SK-MEL-5 (cell line): ENCODE measurements at regions not wholly inside any gene's neighbourhood (a gene's known extent, or its start where the extent isn't known, plus 50 kb on each side); places are given as distances from the start of the nearest gene placed in this dataset.
A peak's percentile ranks its signal among the peaks of the same experiment; 100 is the strongest.
"Not testable (repeated sequence)": the region's sequence is repeated elsewhere in the genome, so short reads cannot be mapped to it uniquely, and the experiment has no call there.

Source experiments
- DNase-seq: peaks from one replicate; pipeline ENCODE4 v3.0.0-alpha.2; 2016; ENCODE audit warnings: low read depth, low spot score
- in situ Hi-C: cut with HindIII; loops from 2 replicates; pipeline ENCODE4 v1.10.0; 2016; ENCODE audit warnings: low sequenced_read_pairs, high pct_unique_total_duplicates, low pct_unique_long_range_greater_than_20kb

DNA sequence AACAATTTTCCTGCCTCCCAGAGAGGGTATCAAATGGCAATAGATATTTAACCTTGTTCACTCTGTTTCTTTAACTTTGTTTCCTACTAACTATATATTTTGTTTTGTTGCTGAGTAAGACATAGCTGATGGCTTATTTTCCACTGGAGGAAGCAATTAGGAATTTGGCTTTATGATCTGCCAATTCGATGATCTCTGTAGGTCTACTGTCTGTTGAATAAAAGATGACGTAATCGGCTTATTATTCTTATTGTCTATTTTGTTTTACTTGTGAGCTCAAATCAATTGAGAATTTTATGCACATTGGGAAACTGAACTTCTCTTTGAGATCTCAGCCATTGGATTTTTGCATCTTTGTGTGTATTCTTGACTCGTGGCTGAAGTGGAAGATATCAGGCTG lies 862.6 kb downstream of the EFNB2 start:
- no peak for DNase-seq
- in situ Hi-C loops: no loop called here

DNA sequence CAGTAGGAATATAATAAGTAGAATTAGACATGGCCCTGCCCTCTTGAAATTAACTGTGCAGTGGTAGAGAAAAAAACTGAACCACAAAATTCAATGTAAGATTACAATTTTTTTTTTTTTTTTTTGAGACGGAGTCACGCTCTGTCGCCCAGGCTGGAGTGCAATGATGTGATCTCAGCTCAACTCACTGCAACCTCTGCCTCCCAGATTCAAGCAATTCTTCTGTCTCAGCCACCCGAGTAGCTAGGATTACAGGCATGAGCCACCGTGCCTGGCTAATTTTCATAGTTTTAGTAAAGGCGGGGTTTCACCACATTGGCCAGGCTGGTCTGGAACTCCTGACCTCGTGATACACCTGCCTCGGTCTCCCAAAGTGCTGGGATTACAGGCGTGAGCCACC lies 864.3 kb downstream of the EFNB2 start:
- DNase-seq, in situ Hi-C loops: not testable (repeated sequence)

DNA sequence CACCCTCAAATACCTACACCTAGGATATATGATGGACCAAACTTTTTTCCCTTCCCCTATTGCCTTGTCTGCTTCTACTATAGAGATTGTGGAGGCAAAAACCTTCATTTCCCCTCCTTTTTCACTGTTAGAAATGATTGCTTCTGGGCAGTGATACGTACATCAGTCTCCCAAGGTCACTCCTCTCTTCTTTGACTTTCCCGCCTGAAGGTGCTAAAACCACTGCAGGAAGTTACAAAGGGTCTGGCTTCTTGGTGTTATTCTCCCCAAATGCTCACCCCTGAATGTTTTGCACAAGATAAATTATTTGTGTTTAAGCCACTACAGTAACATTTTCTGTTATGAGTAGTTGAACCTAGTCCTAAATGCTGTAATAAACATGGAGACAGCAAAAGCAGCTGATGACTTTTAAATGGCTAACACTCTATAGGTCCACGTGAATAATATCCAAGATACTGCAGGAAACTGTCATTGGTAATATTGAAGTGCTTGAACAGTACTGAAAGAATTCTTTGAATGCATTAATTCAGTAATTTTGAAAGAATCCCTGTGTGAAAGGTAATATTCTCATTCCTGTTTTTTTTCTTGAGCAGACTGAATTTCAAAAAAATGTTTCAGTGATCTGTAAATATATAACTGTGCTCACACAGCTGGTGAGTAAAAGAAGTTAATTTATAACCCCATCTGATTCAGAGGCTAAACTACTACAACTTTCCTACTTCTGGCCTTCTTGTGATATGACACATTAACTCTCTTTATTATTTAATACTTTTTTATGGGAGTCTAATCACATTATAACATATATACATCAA lies 865.1 kb downstream of the EFNB2 start:
- in situ Hi-C loops: no loop called here
- DNase-seq: no peak

DNA sequence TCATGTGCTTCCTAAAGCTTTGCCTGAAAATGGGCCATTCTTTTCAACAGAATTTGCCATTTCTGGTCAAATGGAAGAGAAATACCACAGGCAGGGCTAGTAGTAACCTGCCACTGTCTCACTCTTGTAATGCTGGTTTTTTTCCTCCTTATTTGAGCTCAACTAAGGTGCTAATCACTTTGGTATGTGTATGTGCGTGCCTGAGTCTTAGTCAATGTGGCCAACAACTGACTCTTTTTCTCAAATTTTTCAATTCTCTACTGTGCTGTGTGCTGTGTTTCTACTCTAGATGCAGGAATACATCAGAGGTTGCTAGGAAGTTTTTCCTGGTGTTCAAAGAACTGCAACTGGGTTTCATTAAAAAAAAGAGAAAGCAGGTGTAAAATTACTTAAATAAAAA lies 870.2 kb downstream of the EFNB2 start:
- in situ Hi-C loops: no loop called here
- no peak for DNase-seq

DNA sequence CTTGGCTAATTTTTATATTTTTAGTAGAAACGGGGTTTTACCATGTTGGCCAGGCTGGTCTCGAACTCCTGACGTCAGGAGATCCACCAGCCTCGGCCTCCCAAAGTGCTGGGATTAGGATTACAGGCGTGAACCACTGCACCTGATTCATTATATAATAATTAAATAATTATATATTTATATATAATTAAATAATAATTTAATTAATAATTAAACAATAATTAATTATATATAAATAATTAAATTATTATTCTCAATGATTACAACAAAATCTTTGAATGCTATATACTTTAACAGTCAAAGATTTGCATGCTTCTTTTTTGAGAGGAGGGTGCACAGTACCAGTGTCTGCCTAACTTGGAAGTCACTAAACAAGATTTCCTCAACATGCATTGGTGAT lies 872.3 kb downstream of the EFNB2 start:
- in situ Hi-C loops: no loop called here
- DNase-seq: no peak

DNA sequence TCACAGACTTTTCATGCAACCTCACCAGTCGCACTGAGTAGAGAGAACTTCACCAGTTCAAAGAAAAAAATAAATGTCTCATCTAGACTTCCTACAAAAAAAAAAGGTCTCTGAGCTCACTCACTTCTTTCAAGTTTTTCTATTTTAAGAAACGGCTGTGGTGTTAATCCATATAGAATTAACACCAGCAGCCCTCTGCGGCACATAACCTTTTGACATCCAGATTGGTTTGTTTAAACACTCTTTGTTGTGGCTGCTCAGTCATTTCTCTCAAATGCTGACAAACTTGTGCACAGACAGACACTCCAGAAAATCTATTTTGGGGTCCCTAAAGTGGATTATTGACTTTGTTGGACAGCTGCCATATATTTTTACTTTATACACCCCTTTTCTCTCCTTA lies 874.9 kb downstream of the EFNB2 start:
- no peak for DNase-seq
- in situ Hi-C loops: no loop called here

DNA sequence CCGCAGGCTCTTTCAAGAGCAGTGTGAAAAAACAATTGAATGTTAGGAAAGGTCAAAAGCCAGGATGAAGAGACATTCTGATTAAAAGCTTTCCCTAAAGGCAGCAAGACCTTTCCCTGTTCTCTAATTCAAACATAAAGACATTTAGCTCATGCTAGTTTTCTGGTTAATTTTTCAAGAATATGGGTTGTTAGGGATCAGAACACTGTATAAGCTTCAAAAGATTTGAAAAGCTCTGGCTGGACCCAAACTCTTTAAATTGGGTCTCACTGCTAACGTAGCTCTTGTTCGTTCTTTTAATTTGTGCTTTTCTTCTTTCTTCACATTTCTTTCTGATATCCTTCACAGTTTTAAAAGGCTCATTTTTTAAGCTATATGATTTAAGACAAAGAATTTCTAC lies 877.0 kb downstream of the EFNB2 start:
- in situ Hi-C loops: no loop called here
- DNase-seq: no peak

DNA sequence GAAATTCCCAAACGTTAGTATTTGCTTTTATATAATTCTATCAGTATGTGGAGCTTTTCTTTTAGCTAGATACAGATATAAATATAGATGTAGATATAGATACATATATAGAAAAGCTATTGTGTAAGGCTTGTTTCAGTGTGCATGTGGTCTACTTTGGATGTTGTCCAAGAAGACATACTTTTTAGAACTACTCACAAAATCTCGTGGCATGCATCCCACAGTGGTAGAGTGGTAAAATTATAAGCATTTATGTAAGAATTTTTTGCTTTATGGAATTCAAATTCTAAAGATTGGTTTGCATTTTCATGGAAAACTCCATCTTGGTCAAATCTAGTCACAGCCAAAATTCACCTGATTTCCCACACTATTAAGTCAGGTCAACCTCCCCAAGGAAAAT lies 880.4 kb downstream of the EFNB2 start:
- in situ Hi-C loops: no loop called here
- DNase-seq: no peak

DNA sequence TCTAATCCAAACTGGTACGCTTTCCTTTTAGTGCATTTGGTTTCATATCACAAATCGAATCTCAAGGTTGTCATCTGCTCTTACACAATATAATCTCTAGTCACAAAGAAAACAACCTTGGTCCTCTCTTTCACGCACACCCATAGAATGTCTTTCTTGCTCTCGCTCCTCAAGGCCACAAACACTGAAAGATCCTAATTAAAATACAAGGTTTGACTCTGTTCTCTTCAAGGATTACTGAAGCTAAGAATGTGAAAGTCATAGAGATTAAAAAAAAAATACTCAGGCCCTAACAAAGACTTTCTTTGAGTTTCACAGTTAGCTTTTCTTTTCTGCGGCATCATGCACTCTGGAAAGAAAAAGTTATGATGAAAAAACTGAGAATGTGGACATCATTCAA lies 891.5 kb downstream of the EFNB2 start:
- peak; percentile 83 for DNase-seq
- in situ Hi-C loops: no loop called here

DNA sequence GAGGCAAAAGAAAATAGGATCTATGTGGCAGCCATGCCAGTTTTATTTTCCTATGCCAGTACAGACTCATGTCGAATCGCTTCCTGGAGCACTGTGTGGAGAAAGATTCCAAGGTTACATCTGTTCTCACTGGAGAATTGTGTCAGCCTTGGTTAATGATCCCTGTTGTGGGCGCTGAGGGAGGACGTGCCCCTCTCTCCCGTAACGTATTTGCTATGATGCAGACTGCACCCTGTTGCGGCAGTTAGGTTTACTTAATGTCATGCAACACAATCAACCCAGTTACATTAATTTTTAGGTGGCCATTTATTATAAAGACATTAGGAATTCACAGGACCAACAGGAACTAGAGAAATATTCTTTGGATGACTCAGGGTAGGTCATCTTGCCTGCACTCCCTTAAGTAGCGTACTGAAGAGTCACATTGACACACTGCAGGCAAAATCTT lies 892.9 kb downstream of the EFNB2 start:
- DNase-seq: no peak

DNA sequence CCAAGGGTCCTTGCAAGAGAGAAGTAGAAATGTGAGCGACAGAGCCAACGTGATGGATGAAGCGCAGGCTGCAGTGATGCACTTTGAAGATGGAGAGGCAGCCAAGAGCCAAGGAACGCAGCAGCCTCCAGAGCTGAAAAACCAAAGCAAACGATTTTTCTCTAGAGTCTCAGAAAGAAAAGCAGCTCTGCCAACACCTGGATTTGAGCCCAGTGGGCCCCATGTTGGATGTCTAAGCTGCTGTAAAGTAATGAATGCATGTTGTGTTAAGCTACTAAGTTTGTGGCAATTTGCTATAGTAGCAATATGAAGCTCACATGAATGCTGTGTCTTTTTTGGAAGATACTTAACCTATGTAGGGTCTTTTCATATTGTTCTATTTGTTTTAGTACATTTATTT lies 894.3 kb downstream of the EFNB2 start:
- in situ Hi-C loops: no loop called here
- DNase-seq: no peak

More for the DNA sequence above, 892.9 kb downstream of the EFNB2 start:
- in situ Hi-C loops: no loop called here

DNA sequence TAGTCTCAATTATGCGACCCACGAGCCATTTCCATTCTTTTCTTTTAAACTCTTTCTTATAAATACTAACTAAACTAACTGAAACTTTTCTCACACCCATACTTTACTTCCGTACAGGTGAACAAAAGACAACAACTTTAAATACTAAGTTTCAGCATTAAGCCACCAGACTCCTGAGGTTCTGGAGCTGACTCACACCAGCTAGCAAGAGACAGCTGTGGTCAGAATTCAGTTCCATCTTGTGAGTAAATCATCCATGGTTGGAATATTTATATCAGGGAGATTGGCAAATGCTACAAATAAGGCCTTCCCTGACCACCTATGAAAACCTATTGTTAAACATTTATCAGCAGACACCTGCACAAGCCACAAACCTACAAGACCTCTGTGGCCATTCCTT lies 897.0 kb downstream of the EFNB2 start:
- no peak for DNase-seq
- in situ Hi-C loops: no loop called here

DNA sequence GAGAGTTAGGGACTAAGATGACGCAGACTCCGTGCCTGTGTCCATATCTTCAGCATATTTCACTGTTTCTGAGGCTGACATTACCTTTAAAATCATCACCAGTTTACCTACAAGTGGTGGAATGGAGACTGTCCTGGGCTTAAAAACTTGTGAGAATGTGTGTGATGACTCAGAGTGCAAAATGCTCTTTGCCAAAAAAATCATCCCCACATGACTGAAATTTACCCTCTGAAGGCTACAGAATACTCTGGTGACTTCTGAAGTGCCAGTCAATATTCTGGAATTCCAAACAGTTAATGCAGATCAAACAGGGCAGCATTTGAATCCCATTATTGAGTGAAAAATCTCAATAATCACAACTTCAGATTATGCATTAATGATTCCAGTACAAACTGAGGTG lies 901.4 kb downstream of the EFNB2 start:
- in situ Hi-C loops: no loop called here
- DNase-seq: no peak

DNA sequence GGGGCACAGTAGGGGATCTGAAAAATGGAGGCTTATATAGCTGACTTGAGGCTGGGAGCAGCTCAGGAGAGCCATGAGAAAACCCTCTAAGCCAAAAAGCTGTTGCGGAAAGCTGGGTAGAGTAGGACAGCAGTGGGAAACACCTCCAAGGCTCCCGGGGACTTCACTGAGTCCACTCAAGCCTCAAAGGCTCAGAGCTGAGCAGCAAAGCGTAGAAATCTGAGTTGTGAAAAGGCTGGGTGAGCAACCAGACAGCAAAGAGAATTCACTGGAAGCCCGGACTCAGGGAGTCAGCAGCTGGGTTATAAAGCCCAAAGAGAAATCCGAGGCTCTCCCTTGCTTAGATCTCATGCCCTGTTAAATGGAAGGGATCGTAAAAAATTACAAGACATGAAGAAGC lies 905.0 kb downstream of the EFNB2 start:
- no peak for DNase-seq
- in situ Hi-C loops: no loop called here

DNA sequence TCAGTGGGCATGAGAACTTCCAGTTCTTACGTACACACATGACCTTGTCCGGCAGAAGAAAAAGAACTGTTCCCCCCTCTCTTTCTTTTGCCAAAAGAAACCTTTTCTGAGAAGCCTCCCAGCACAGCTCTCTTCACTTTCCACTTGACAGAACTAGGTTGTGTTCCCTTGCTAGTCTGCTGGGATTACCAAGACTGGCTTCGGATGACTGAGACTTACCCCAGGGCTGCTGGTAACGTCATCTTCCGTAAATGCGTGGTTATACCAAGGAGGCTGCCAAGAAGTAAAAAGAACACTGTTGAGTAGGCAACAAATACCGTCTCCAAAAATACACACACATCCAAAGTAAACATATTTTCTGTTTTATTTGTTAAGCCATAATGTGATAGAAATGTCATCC lies 908.2 kb downstream of the EFNB2 start:
- in situ Hi-C loops: no loop called here
- no peak for DNase-seq

DNA sequence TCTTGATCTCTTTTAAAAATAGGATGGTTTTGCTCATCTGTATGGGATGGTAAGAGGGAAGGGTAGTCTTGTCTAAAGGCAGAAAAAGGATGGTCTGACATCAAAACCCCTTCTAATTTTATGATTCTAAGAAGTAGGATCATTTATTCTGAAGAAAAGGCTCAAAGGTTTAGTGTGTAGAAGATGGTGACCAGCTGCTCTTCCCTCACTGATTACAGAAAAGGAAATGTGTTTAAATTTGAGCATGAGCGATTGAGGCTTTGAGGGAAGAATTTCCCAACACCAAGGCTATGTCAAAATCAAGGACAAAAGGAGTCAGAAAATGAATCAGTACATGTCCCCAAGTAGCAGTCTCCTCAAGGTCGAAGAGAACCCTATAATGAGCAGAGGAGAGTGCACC lies 909.8 kb downstream of the EFNB2 start:
- in situ Hi-C loops: no loop called here
- no peak for DNase-seq

DNA sequence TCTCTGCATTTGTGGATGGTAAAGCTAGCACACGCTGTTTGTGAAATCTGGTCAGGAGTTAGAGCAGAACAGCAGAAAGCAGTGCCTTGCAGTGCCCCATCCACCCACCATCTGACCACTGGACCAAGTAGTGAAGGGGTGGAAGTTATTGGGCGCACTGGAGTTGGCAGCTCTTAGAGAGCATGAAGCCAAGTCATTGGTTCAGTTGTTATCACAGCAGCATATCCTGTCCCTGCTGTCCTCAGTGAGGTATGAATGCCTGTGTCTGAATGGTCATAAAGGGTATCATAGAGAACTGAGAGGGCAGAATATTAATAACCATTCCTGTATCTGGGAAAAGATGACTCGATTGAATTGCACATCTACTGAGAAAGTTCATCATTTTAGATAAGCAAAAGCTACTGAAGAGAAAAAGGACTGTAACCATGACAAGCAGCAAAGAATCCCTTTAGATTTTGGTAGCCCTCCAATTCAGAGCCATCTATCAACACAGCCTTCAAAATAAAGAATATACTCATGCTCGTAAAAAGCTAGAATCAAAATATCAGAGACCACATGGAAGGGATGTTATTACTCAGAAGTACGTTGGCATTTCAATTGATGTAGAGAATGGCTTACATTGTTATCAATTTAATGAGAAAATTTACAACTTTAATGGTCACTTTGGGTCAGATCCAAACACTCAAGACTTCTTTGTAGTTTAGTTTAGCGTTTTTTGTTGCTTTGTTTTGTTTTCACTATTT lies 919.0 kb downstream of the EFNB2 start:
- in situ Hi-C loops: no loop called here
- DNase-seq: no peak

DNA sequence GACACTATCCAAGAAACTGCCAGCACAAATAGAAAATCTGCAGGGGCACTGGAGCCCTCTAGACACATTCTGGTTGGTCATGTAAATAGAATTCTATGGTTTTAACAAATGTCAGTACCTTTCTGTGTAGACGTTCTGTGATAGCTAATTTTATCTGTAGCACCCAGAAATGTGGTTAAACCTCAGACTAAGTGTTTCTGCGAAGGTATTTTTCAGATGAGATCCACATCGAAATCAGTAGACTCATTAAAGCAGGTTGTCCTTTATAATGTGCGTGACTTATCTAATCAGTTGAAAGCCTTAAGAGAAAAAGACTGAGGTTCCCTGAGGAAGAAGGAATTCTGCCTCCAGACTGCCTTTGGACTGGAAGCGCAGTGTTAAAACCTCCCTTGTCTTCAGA lies 922.9 kb downstream of the EFNB2 start:
- in situ Hi-C loops: no loop called here
- no peak for DNase-seq

DNA sequence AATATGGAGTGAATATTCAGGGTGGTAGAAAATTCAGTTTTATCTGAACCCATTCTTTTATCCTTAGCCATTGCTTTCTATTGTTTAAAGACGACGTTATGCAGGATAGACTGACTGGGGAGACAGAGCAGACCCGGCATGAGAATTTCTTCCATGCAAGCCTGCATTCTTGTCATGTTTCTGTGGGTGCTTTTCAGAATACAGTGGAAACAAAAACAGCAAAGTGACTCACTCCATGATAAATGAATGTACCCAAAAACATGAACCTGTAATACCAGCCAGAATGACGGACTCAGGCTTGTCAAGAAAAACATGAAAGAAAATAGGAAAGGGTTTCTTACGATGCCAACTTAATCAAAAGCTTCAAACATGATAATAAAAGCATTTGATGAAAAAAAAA lies 924.0 kb downstream of the EFNB2 start:
- DNase-seq: no peak

More for the DNA sequence above, 924.0 kb downstream of the EFNB2 start:
- in situ Hi-C loops: no loop called here
